ENCODE measurements at regions not wholly inside any gene's neighbourhood (a gene's known extent, or its start where the extent isn't known, plus 50 kb on each side); places are given as distances from the start of the nearest gene placed in this dataset.
"Not testable (repeated sequence)": the region's sequence is repeated elsewhere in the genome, so short reads cannot be mapped to it uniquely, and the experiment has no call there.

DNA sequence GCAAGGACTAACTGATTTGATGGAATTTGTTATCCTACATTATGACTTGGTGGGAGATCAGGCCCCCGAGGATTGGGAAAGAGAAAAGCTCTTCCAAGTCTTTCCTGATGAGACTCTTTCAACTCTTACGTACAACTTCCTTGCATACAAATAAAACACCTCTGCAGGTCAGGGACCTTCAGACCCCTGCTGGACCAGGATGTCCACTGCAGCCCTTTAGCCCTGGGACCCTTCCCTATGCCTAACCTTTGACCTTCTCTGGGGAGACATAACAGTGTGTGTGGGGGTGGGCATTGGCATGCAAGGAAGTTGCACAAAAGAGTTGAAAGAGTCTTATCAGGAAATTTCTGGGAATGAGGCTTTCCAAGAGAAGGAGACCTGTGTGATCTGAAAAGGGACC lies 859.4 kb downstream of the TYW1 start:
- DNase-seq = no peak

GRCh38 chr7:67857698-67858097 lies 861.1 kb downstream of the TYW1 start:
- DNase-seq = no peak

DNA sequence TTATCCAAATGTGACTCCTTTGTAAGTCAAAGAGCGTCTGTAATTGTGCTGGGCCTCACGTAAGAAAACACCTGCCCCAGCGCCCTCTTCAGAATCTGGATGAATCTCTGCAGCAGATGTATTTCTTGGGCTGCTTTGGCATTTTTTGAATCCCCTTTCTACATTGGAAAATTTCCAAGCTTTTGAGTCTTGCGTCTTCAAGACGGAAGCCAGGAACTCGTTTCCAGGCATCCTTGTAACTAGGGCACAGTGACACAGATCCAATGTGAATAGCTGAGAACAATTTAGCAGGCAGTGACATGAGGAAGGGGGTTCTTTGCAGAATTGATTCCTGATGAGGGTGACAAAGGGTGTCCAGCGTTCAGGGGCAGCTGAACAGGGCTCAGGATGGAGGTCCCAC lies 862.3 kb downstream of the TYW1 start:
- no peak for DNase-seq

- no peak for DNase-seq
Observed at GRCh38 chr7:67863911-67864310, 867.3 kb downstream of the TYW1 start.

- no peak for DNase-seq
Observed at GRCh38 chr7:67866054-67866453, 869.4 kb downstream of the TYW1 start.

- no peak for DNase-seq
Observed at GRCh38 chr7:67866812-67867211, 870.2 kb downstream of the TYW1 start.

GRCh38 chr7:67870396-67870795 lies 873.8 kb downstream of the TYW1 start:
- DNase-seq = no peak

DNA sequence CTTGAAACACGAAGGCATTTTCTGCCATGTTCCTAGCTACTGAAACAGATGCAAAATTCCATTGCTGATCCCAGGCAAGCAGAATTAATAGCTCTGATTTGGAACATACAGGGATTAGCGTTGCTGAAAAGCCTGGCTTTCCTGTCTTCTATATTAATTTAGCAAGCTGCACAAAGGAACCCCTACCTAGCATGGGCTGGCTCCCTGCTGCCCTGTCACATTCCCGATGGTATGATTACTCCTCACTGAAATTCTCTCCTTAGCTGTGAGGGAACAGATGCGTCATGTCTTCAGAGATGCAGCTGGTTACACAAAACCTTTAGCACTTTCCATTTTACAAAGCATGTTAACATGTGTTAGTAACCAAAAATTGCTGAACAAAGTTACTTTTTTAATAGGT lies 878.9 kb downstream of the TYW1 start:
- DNase-seq = no peak

GRCh38 chr7:67878808-67879207 lies 882.2 kb downstream of the TYW1 start:
- DNase-seq = no peak

DNA sequence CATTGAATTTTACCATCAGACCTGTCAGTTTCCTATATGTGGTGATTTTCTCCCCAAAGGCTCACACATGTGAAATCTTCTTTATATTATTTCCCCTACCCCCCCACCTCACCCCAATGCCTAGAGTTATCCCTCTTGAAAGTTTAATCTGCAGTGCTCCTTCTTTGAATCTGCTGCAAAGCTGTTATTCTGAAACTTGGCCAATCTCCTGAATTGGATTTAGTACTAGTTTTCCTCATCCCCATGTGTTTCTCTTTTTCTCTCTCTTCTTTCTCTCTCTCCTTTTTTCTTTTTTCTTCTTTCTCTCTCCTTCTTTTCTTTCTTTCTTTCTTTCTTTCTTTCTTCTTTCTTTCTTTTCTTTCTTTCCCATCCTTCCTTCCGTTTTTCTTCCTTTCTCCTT lies 886.2 kb downstream of the TYW1 start:
- no peak for DNase-seq

GRCh38 chr7:67890316-67890715 lies 893.7 kb downstream of the TYW1 start:
- DNase-seq = no peak

DNA sequence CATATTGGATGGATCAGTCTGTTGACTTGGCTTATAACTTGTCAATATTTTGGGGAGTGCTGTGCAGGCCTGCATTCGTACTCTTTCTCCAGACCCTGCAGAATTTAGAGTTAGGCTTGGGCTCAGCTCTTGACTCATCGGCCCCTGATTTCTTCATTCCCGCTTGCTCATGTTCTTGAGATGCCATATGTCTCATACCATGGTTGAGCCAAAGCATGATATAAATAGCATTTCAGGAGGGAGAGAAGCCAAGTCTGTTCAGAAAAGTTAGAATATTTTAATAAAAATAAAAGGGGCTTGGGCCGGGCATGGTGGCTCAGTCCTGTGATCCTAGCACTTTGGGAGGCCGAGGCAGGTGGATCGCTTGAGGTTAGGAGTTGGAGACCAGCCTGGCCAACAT lies 898.1 kb downstream of the TYW1 start:
- no peak for DNase-seq

GRCh38 chr7:67896721-67897120 lies 900.1 kb downstream of the TYW1 start:
- DNase-seq = no peak

GRCh38 chr7:67900456-67900855 lies 903.8 kb downstream of the TYW1 start:
- no peak for DNase-seq

GRCh38 chr7:67901808-67902480 lies 905.3 kb downstream of the TYW1 start:
- no peak for DNase-seq

GRCh38 chr7:67907792-67908191 lies 911.2 kb downstream of the TYW1 start:
- no peak for DNase-seq

DNA sequence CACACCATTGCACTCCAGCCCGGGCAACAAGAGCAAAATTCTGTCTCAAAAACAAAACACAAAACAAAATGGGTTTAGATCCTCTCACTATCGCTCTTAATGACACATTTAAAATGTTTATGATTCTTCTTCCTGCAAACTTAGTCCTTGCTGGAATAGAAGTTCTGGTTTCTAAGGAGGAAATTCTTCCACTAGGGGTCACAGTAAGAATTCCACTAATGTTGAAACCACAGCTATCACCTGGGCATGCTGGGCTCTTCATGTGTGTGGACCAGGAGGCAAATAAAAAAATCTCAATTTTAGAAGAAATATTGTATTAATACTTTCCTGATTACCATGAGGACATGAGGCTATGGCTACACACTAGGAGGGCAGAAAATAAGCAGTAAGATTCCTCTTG lies 915.8 kb downstream of the TYW1 start:
- no peak for DNase-seq

DNA sequence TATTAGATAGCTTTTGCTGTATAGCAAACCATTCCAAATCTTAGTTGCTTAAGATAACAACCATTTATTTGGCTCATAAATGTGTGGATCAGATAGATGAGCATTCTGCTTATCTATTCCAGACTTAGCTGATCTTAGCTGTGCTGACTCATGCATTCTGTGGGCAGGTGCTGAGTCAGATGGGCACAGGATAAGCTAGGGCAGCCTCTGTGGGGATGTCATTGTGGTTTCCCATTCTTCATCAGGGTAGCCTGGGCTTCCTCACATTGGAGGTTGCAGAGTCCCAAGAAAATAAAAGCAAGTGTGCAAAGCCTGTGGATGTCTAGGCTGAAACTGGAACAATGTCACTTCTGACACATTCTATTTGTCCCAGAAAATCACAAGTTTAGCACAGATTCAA lies 917.0 kb downstream of the TYW1 start:
- DNase-seq = no peak

GRCh38 chr7:67916111-67916510 lies 919.5 kb downstream of the TYW1 start:
- not testable (repeated sequence) for DNase-seq

DNA sequence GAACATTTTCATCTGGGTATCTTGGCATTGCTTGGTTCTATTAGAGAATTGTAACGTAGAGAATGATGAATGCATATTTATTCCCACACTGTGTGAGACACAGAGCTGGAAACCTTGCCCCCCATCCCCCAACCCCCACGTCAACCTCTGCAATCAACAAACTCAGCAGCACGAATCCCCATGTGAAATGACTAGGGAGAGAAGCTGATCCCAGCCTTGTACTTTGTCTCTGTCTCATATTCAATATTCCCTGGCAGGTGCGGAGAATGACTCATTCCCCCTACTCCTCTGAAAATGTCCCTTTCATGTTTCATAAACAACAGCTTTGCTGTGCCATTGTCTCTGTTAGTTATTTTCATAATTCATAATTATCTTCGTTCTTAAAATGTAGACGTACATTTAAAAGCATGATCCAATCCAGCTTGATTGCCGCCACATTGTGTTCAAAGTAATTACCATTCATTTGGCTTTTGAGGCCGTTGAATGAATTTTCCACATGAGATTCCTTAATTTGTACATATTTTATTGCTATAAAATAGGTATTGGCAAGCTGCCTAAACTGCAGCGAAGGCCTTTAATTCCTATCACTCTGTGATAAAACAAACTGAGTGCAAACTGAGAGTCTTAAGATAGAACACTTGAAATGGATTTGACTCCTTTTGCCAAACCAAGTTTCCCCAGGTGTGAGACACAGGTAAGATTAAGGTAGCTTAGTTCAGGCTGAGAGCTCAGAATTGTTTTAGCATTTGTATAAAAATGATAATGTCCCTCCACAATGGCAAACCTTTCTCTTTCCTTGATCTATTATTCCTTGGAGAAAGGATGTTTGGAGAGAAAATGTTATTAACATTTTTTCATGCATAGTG lies 920.2 kb downstream of the TYW1 start:
- no peak for DNase-seq

- no peak for DNase-seq
Observed at GRCh38 chr7:67917437-67917755, 920.8 kb downstream of the TYW1 start.

DNA sequence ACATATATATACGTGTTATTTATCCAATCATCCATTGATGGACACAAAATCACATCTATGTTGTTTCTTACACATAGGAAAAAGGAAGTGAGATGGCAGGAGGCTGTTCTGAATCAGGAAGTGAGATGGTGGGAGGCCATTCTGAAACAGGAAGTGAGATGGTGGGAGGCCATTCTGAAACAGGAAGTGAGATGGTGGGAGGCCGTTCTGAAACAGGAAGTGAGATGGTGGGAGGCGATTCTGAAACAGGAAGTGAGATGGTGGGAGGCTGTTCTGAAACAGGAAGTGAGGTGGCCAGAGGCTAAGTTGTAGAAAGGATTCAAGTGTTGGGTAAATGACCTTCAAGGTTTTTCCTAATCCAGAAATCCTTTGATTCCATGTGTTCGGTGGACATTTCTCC lies 921.5 kb downstream of the TYW1 start:
- DNase-seq = no peak

- DNase-seq = no peak
Observed at GRCh38 chr7:67923286-67923685, 926.7 kb downstream of the TYW1 start.

- DNase-seq = no peak
Observed at GRCh38 chr7:67928141-67928540, 931.5 kb downstream of the TYW1 start.

GRCh38 chr7:67936447-67936846 lies 939.8 kb downstream of the TYW1 start:
- not testable (repeated sequence) for DNase-seq
